ENCODE measurements at regions not wholly inside any gene's neighbourhood (a gene's known extent, or its start where the extent isn't known, plus 50 kb on each side); places are given as distances from the start of the nearest gene placed in this dataset.
"Not testable (repeated sequence)": the region's sequence is repeated elsewhere in the genome, so short reads cannot be mapped to it uniquely, and the experiment has no call there.

DNA sequence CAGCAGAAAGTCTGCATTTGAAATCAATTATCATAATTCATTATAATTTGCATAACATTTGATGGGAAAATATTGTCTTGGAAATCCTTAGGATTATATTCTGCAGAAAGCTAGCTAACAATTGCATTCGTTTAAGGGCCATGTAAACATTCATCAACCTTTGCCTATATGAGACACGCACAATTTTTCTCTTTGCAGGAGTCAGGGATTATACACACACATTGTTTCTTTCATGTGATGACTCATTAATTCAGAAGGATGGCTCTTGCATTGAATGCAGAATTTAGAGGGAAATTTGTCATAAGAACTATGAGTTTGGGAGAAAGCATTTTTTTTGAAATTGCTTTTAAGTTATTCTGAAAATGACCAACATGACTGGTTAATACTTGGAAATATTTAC is 844.7 kb downstream of the DIPK2A start:
- Histone ChIP-seq H3K36me3 (no peaks in the 10 kb centered on the region), H3K27me3 (no peaks in the 10 kb centered on the region), H3K9me3 (no peaks in the 10 kb centered on the region), H3K4me1 (no peaks in the 10 kb centered on the region), H3K4me3 (no peak overlapping the region), H3K27ac (no peak overlapping the region)
- no peak for DNase-seq (ENCODE audit: low spot score in 2 of 2)
- no peak for TF ChIP-seq POLR2A (IDR thresholded peaks at IDR 0.05)
- TF ChIP-seq POLR2AphosphoS5 (IDR thresholded peaks at IDR 0.05) = no peak
- TF ChIP-seq CTCF (IDR thresholded peaks at IDR 0.05) = no peak
- intact Hi-C loops (cut with DNase I; ENCODE audit: low total_unique reads) = no loop called here

- no peak overlapping the region for H3K27ac ChIP-seq
- H3K4me3 ChIP-seq = no peak overlapping the region
- H3K27me3 ChIP-seq = no peaks in the 10 kb centered on the region
- no peak for TF ChIP-seq POLR2A (IDR thresholded peaks at IDR 0.05)
- TF ChIP-seq POLR2AphosphoS5 (IDR thresholded peaks at IDR 0.05) = no peak
- TF ChIP-seq CTCF (IDR thresholded peaks at IDR 0.05) = no peak
- no peaks in the 10 kb centered on the region for H3K4me1 ChIP-seq
- intact Hi-C loops (cut with DNase I; ENCODE audit: low total_unique reads) = no loop called here
- H3K36me3 ChIP-seq = no peaks in the 10 kb centered on the region
- DNase-seq (ENCODE audit: low spot score in 2 of 2) = no peak
- no peaks in the 10 kb centered on the region for H3K9me3 ChIP-seq
Measured at GRCh38 chr3:144818973-144819372, 847.4 kb downstream of the DIPK2A start.

DNA sequence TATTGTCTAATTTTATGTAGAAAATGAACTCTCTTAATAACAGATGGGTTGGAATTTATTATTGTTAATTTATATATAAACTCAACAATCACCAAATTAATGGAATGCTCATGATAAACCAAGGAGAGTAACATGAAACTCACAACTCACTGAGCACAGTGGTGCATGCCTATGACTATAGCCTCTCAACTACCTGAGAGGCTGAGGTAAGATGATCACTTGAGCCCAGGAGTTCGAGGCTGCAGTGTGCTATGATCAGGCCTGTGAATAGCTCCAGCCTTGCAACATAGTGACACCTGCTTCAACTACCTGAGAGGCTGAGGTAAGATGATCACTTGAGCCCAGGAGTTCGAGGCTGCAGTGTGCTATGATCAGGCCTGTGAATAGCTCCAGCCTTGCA is 848.6 kb downstream of the DIPK2A start:
- intact Hi-C loops (cut with DNase I; ENCODE audit: low total_unique reads); H3K27me3 ChIP-seq; H3K9me3 ChIP-seq; H3K36me3 ChIP-seq; H3K4me1 ChIP-seq; H3K27ac ChIP-seq; H3K4me3 ChIP-seq; DNase-seq (ENCODE audit: low spot score in 2 of 2): not testable (repeated sequence)

GRCh38 chr3:144820726-144821125 is 849.1 kb downstream of the DIPK2A start:
- no peaks in the 10 kb centered on the region for H3K9me3 ChIP-seq
- no peaks in the 10 kb centered on the region for H3K27me3 ChIP-seq
- H3K36me3 ChIP-seq = no peaks in the 10 kb centered on the region
- no peak for DNase-seq (ENCODE audit: low spot score in 2 of 2)
- no peak overlapping the region for H3K4me3 ChIP-seq
- TF ChIP-seq POLR2AphosphoS5 (IDR thresholded peaks at IDR 0.05) = no peak
- TF ChIP-seq CTCF (IDR thresholded peaks at IDR 0.05) = no peak
- no peak for TF ChIP-seq POLR2A (IDR thresholded peaks at IDR 0.05)
- H3K4me1 ChIP-seq = no peaks in the 10 kb centered on the region
- no peak overlapping the region for H3K27ac ChIP-seq
- intact Hi-C loops (cut with DNase I; ENCODE audit: low total_unique reads) = no loop called here

DNA sequence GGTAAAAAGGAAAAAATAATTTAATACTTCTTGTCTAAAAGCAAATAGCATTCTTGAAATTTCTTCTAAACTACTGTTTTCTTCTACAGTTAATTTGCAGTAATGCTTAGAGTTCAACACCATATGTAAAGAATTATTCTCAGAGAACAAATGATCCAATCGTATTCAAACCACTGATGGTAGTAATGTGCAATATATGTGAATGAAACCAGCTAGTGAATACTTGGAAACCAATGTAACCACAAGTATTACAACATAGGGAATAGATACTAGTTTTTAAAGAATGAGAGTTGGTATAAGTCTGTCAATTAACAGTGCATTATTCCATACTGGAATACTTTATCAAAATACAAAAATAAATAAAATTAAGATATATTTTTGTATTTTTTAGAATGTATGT is 850.0 kb downstream of the DIPK2A start:
- intact Hi-C loops (cut with DNase I; ENCODE audit: low total_unique reads) = no loop called here
- no peak overlapping the region for H3K27ac ChIP-seq

More for the DNA sequence above, 850.0 kb downstream of the DIPK2A start:
- Histone ChIP-seq H3K36me3 (no peaks in the 10 kb centered on the region), H3K4me1 (no peaks in the 10 kb centered on the region), H3K9me3 (no peaks in the 10 kb centered on the region), H3K27me3 (no peaks in the 10 kb centered on the region), H3K4me3 (no peak overlapping the region)
- DNase-seq (ENCODE audit: low spot score in 2 of 2) = no peak
- TF ChIP-seq CTCF (IDR thresholded peaks at IDR 0.05) (no peak), POLR2AphosphoS5 (IDR thresholded peaks at IDR 0.05) (no peak), POLR2A (IDR thresholded peaks at IDR 0.05) (no peak)

Data from breast epithelium (tissue), 4 donors.